ENCODE measurements at regions not wholly inside any gene's neighbourhood (a gene's known extent, or its start where the extent isn't known, plus 50 kb on each side); places are given as distances from the start of the nearest gene placed in this dataset.

- DNase-seq: no peak
These were observed 135.0 kb upstream of the STC2 start for GRCh38 chr5:173463207-173463606.

- no peak for DNase-seq
These were observed 130.8 kb upstream of the STC2 start for GRCh38 chr5:173458828-173459609.

GRCh38 chr5:173457482-173457881 lies 129.3 kb upstream of the STC2 start:
- DNase-seq: no peak

GRCh38 chr5:173456751-173457171 lies 128.5 kb upstream of the STC2 start:
- no peak for DNase-seq

GRCh38 chr5:173456181-173456580 lies 128.0 kb upstream of the STC2 start:
- no peak for DNase-seq

GRCh38 chr5:173455599-173455957 lies 127.4 kb upstream of the STC2 start:
- DNase-seq: no peak

- no peak for DNase-seq
These were observed 126.8 kb upstream of the STC2 start for GRCh38 chr5:173454736-173455598.

- no peak for DNase-seq
These were observed 126.1 kb upstream of the STC2 start for GRCh38 chr5:173454361-173454735.

GRCh38 chr5:173453167-173453566 lies 125.0 kb upstream of the STC2 start:
- no peak for DNase-seq

- DNase-seq: no peak
These were observed 124.1 kb upstream of the STC2 start for GRCh38 chr5:173452119-173452905.

GRCh38 chr5:173451651-173452050 lies 123.4 kb upstream of the STC2 start:
- no peak for DNase-seq

- DNase-seq: no peak
These were observed 122.8 kb upstream of the STC2 start for GRCh38 chr5:173451031-173451430.

GRCh38 chr5:173450188-173450587 lies 122.0 kb upstream of the STC2 start:
- no peak for DNase-seq

- DNase-seq: no peak
These were observed 120.6 kb upstream of the STC2 start for GRCh38 chr5:173448856-173449255.

GRCh38 chr5:173443971-173444370 lies 115.8 kb upstream of the STC2 start:
- DNase-seq: no peak

GRCh38 chr5:173441053-173441628 lies 112.9 kb upstream of the STC2 start:
- no peak for DNase-seq

- DNase-seq: no peak
These were observed 110.7 kb upstream of the STC2 start for GRCh38 chr5:173438951-173439350.

- DNase-seq: no peak
These were observed 107.2 kb upstream of the STC2 start for GRCh38 chr5:173435447-173435846.

- no peak for DNase-seq
These were observed 106.1 kb upstream of the STC2 start for GRCh38 chr5:173434270-173434669.

GRCh38 chr5:173430394-173430793 lies 102.2 kb upstream of the STC2 start:
- DNase-seq: no peak

- no peak for DNase-seq
These were observed 101.4 kb upstream of the STC2 start for GRCh38 chr5:173429489-173430150.
